ENCODE measurements at regions not wholly inside any gene's neighbourhood (a gene's known extent, or its start where the extent isn't known, plus 50 kb on each side); places are given as distances from the start of the nearest gene placed in this dataset.

GRCh38 chr14:30054201-30054600 is 126.6 kb upstream of the PRKD1 start:
- TF ChIP-seq CTCF (IDR thresholded peaks at IDR 0.05) (no peak), POLR2A (IDR thresholded peaks at IDR 0.05) (no peak)
